ENCODE measurements at regions not wholly inside any gene's neighbourhood (a gene's known extent, or its start where the extent isn't known, plus 50 kb on each side); places are given as distances from the start of the nearest gene placed in this dataset.
A peak's percentile ranks its signal among the peaks of the same experiment; 100 is the strongest.
"Not testable (repeated sequence)": the region's sequence is repeated elsewhere in the genome, so short reads cannot be mapped to it uniquely, and the experiment has no call there.

- no peak for DNase-seq (ENCODE audit: low read depth)
- H3K4me3 ChIP-seq (ENCODE audit: low read depth, low read length), result no peak overlapping the region
- TF ChIP-seq CTCF (IDR thresholded peaks at IDR 0.05; ENCODE audit: control insufficient read depth, extremely low read depth, insufficient read depth), result no peak
These were observed 54.4 kb upstream of the BMP4 start for GRCh38 chr14:54010981-54011380.

DNA sequence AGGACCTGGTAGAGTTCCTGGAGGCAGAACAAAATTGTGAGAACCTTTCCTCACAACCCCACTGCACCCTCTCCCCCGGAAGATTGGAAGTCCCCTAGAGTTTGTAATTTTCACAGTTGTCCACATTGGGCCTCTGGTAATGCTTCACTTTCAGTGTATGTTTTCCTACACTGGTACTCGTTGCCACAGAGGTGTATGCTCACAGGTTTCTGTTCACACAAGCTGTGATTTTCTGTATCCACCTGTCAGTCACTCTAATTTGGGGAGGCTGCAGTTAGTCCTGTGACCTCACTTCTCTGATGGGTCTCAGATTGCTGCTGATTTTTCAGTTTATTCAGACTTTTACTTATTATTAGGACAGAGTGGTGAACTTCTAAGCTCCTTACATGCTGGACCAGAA, 66.4 kb upstream of the BMP4 start:
- no peak for TF ChIP-seq CTCF (IDR thresholded peaks at IDR 0.05; ENCODE audit: control insufficient read depth, extremely low read depth, insufficient read depth)
- H3K4me3 ChIP-seq (ENCODE audit: low read depth, low read length), result no peak overlapping the region
- DNase-seq (ENCODE audit: low read depth), result no peak

DNA sequence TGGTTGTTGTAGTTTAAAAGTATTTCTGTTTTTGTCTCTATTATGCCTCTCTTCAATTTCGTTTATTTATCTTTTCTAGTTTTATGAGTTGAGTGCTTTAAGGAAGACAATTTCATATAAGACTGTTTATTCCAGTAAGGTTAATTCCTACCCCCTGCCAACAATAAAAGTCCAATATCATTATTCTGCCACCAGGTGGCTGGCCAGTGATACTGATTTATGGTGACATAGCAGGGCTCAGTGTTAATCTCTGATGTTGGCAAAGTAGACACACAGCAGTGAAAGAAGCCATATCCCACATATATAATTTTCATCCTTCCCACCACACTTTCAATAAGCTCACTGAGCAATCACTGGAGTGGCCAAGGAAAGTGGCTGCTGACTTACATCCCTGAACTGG, 69.0 kb upstream of the BMP4 start:
- no peak overlapping the region for H3K4me3 ChIP-seq (ENCODE audit: low read depth, low read length)
- TF ChIP-seq CTCF (IDR thresholded peaks at IDR 0.05; ENCODE audit: control insufficient read depth, extremely low read depth, insufficient read depth), result peak; percentile 56
- DNase-seq (ENCODE audit: low read depth), result peak; percentile 14

DNA sequence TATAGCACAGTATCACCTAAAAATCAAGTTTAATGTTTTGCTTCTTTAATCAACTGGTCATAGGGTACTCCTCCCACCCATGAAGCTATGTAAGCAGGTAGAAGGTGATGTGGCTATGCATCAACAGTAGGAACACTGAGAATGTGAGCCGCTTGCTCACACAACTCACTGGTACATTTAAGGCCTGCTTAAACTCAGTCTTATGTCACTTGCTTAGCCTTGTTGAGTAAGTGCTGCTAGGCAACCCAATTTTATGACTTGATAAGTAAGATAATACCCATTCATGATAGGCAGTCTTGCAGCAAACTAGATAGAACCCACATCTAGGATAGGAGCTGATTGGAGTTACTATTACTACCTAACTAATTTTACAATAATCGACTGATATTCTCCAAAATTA, 70.0 kb upstream of the BMP4 start:
- no peak for DNase-seq (ENCODE audit: low read depth)
- H3K4me3 ChIP-seq (ENCODE audit: low read depth, low read length), result no peak overlapping the region
- no peak for TF ChIP-seq CTCF (IDR thresholded peaks at IDR 0.05; ENCODE audit: control insufficient read depth, extremely low read depth, insufficient read depth)

GRCh38 chr14:54030996-54031395, 74.4 kb upstream of the BMP4 start:
- DNase-seq (ENCODE audit: low read depth); H3K4me3 ChIP-seq (ENCODE audit: low read depth, low read length): not testable (repeated sequence)

DNA sequence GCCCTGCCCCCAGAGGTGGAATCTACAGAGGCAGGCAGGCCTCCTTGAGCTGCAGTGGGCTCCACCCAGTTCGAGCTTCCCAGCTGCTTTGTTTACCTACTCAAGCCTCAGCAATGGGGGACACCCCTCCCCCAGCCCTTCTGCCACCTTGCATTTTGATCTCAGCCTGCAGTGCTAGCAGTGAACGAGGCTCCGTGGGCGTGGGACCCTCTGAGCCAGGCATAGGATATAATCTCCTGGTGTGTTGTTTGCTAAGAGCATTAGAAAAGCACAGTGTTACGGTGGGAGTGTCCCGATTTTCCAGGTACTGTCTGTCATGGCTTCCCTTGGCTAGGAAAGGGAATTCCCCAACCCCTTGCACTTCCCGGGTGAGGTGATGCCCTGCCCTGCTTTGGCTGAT, 76.7 kb upstream of the BMP4 start:
- DNase-seq (ENCODE audit: low read depth); H3K4me3 ChIP-seq (ENCODE audit: low read depth, low read length): not testable (repeated sequence)

- H3K4me3 ChIP-seq (ENCODE audit: low read depth, low read length), result no peak overlapping the region
- no peak for DNase-seq (ENCODE audit: low read depth)
- TF ChIP-seq CTCF (IDR thresholded peaks at IDR 0.05; ENCODE audit: control insufficient read depth, extremely low read depth, insufficient read depth), result no peak
These were observed 82.1 kb upstream of the BMP4 start for GRCh38 chr14:54038724-54039123.

GRCh38 chr14:54039311-54039710, 82.7 kb upstream of the BMP4 start:
- no peak overlapping the region for H3K4me3 ChIP-seq (ENCODE audit: low read depth, low read length)
- no peak for TF ChIP-seq CTCF (IDR thresholded peaks at IDR 0.05; ENCODE audit: control insufficient read depth, extremely low read depth, insufficient read depth)
- DNase-seq (ENCODE audit: low read depth), result no peak
